ENCODE measurements at regions not wholly inside any gene's neighbourhood (a gene's known extent, or its start where the extent isn't known, plus 50 kb on each side); places are given as distances from the start of the nearest gene placed in this dataset.

GRCh38 chr13:64054321-64054720, 2638.7 kb upstream of the PCDH20 start:
- H3K4me3 ChIP-seq (ENCODE audit: low read length), result no peak overlapping the region
- peak; percentile 8 for DNase-seq (ENCODE audit: low read depth, low spot score)

- H3K4me3 ChIP-seq (ENCODE audit: low read length), result no peak overlapping the region
- no peak for DNase-seq (ENCODE audit: low read depth, low spot score)
Measured at GRCh38 chr13:64052521-64052920, 2636.9 kb upstream of the PCDH20 start.

- DNase-seq (ENCODE audit: low read depth, low spot score), result no peak
Measured at GRCh38 chr13:64051278-64051677, 2635.6 kb upstream of the PCDH20 start.

GRCh38 chr13:64041296-64041695, 2625.6 kb upstream of the PCDH20 start:
- DNase-seq (ENCODE audit: low read depth, low spot score), result no peak
- no peak overlapping the region for H3K4me3 ChIP-seq (ENCODE audit: low read length)

More at GRCh38 chr13:64051278-64051677, 2635.6 kb upstream of the PCDH20 start:
- H3K4me3 ChIP-seq (ENCODE audit: low read length), result no peak overlapping the region

- no peak for DNase-seq (ENCODE audit: low read depth, low spot score)
Measured at GRCh38 chr13:64033921-64034320, 2618.3 kb upstream of the PCDH20 start.

GRCh38 chr13:64029343-64030093, 2613.9 kb upstream of the PCDH20 start:
- DNase-seq (ENCODE audit: low read depth, low spot score), result no peak
- H3K4me3 ChIP-seq (ENCODE audit: low read length), result no peak overlapping the region

More at GRCh38 chr13:64033921-64034320, 2618.3 kb upstream of the PCDH20 start:
- no peak overlapping the region for H3K4me3 ChIP-seq (ENCODE audit: low read length)

- DNase-seq (ENCODE audit: low read depth, low spot score), result no peak
- no peak overlapping the region for H3K4me3 ChIP-seq (ENCODE audit: low read length)
Measured at GRCh38 chr13:64028551-64028950, 2612.9 kb upstream of the PCDH20 start.

- no peak overlapping the region for H3K4me3 ChIP-seq (ENCODE audit: low read length)
- no peak for DNase-seq (ENCODE audit: low read depth, low spot score)
Measured at GRCh38 chr13:64020126-64020525, 2604.5 kb upstream of the PCDH20 start.

GRCh38 chr13:64007339-64007738, 2591.7 kb upstream of the PCDH20 start:
- no peak overlapping the region for H3K4me3 ChIP-seq (ENCODE audit: low read length)
- no peak for DNase-seq (ENCODE audit: low read depth, low spot score)

GRCh38 chr13:64000321-64000720, 2584.7 kb upstream of the PCDH20 start:
- DNase-seq (ENCODE audit: low read depth, low spot score), result no peak
- H3K4me3 ChIP-seq (ENCODE audit: low read length), result no peak overlapping the region

- DNase-seq (ENCODE audit: low read depth, low spot score), result no peak
- H3K4me3 ChIP-seq (ENCODE audit: low read length), result no peak overlapping the region
Measured at GRCh38 chr13:63999614-64000305, 2584.1 kb upstream of the PCDH20 start.

GRCh38 chr13:63983366-63983765, 2567.7 kb upstream of the PCDH20 start:
- DNase-seq (ENCODE audit: low read depth, low spot score), result no peak

GRCh38 chr13:63979951-63980350, 2564.3 kb upstream of the PCDH20 start:
- no peak overlapping the region for H3K4me3 ChIP-seq (ENCODE audit: low read length)
- no peak for DNase-seq (ENCODE audit: low read depth, low spot score)

More at GRCh38 chr13:63983366-63983765, 2567.7 kb upstream of the PCDH20 start:
- no peak overlapping the region for H3K4me3 ChIP-seq (ENCODE audit: low read length)

GRCh38 chr13:63972328-63972727, 2556.7 kb upstream of the PCDH20 start:
- no peak overlapping the region for H3K4me3 ChIP-seq (ENCODE audit: low read length)
- no peak for DNase-seq (ENCODE audit: low read depth, low spot score)

- no peak for DNase-seq (ENCODE audit: low read depth, low spot score)
- no peak overlapping the region for H3K4me3 ChIP-seq (ENCODE audit: low read length)
Measured at GRCh38 chr13:63954683-63955082, 2539.0 kb upstream of the PCDH20 start.

GRCh38 chr13:63948045-63948444, 2532.4 kb upstream of the PCDH20 start:
- H3K4me3 ChIP-seq (ENCODE audit: low read length), result no peak overlapping the region
- no peak for DNase-seq (ENCODE audit: low read depth, low spot score)

- no peak overlapping the region for H3K4me3 ChIP-seq (ENCODE audit: low read length)
- DNase-seq (ENCODE audit: low read depth, low spot score), result no peak
Measured at GRCh38 chr13:63944911-63945310, 2529.3 kb upstream of the PCDH20 start.

- no peak for DNase-seq (ENCODE audit: low read depth, low spot score)
Measured at GRCh38 chr13:63942372-63942771, 2526.7 kb upstream of the PCDH20 start.

GRCh38 chr13:63938851-63939250, 2523.2 kb upstream of the PCDH20 start:
- H3K4me3 ChIP-seq (ENCODE audit: low read length), result no peak overlapping the region
- DNase-seq (ENCODE audit: low read depth, low spot score), result no peak

More at GRCh38 chr13:63942372-63942771, 2526.7 kb upstream of the PCDH20 start:
- no peak overlapping the region for H3K4me3 ChIP-seq (ENCODE audit: low read length)

GRCh38 chr13:63910511-63910910, 2494.9 kb upstream of the PCDH20 start:
- DNase-seq (ENCODE audit: low read depth, low spot score), result peak; percentile 1
- H3K4me3 ChIP-seq (ENCODE audit: low read length), result no peak overlapping the region

Data from Jurkat, Clone E6-1 (cell line).